ENCODE measurements at regions not wholly inside any gene's neighbourhood (a gene's known extent, or its start where the extent isn't known, plus 50 kb on each side); places are given as distances from the start of the nearest gene placed in this dataset.

DNA sequence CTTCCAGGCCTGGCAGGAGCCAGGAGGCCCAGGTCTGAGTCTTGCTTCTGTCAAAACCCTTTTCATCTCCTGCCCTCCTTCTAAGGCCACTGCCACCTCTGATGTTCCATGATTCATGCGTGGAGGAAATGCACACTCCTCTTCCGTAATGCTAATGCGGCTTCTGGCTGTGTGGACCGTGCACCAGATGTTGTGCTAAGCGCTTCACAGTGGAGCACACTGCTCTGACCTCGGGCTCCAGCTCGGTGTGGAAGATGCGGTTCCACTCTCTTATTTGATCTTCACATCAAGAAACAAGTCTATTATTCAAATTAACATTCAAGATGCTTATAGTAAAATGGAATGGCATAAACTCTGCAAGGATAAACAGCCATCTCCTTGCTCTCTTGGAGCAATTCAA is 629.2 kb downstream of the UQCRFS1 start:
- Histone ChIP-seq H3K4me3 (no peak overlapping the region), H3K36me3 (ENCODE audit: control insufficient read depth in 2 of 2, insufficient read depth in 2 of 2, low read length in 1 of 2) (no peaks in the 10 kb centered on the region), H4K20me1 (ENCODE audit: control insufficient read depth, insufficient read depth) (no peaks in the 10 kb centered on the region), H3K79me2 (ENCODE audit: control insufficient read depth, insufficient read depth, low read length) (no peaks in the 10 kb centered on the region), H3K4me1 (ENCODE audit: control insufficient read depth, insufficient read depth, low read length) (no peaks in the 10 kb centered on the region), H2AFZ (ENCODE audit: control insufficient read depth, low read depth, low read length) (no peak overlapping the region), H3K27me3 (replicated peaks in 1 of 2; ENCODE audit: control insufficient read depth in 2 of 2, insufficient read depth in 2 of 2, low read length in 1 of 2) (no peaks in the 10 kb centered on the region), H3K27ac (ENCODE audit: control insufficient read depth, insufficient read depth) (no peak overlapping the region), H3K4me2 (ENCODE audit: control insufficient read depth, insufficient read depth) (no peak overlapping the region), H3K9ac (ENCODE audit: control insufficient read depth, insufficient read depth, low read length) (no peak overlapping the region), H3K9me3 (replicated peaks; ENCODE audit: control insufficient read depth, insufficient read depth, low read length) (no peaks in the 10 kb centered on the region; the same call in 2 of the 3 replicates)
- 41% methylated on average over 8 of the region's 8 CpGs for WGBS (ENCODE audit: insufficient coverage, insufficient replicate concordance, low lambda C conversion rate, missing lambda C conversion rate)
- ATAC-seq (no peak), FAIRE-seq (no peak), DNase-seq (ENCODE audit: low read depth, low spot score) (no peak)
- no TSS peak for BruUV-seq (replicated peaks)
- CTCF ChIA-PET = interaction anchor here (1.0 kb wide), 1 partner anchor 12 kb away, joined by 3 read pairs; no protein-coding TSS in a partner anchor
- POLR2A ChIA-PET = interaction anchor here (1.1 kb wide), 1 partner anchor 64 kb away, joined by 3 read pairs; no protein-coding TSS in a partner anchor
- SMC1A ChIA-PET (ENCODE audit: uncharacterized antibody, unreplicated experiment) = interaction anchor here (0.8 kb wide), 1 partner anchor 43 kb away, joined by 3 read pairs; no protein-coding TSS in a partner anchor
- TF ChIP-seq KLF5 (IDR thresholded peaks at IDR 0.05; ENCODE audit: partially characterized antibody) = no peak
- no peak for TF ChIP-seq EED (IDR thresholded peaks at IDR 0.05; ENCODE audit: low read depth)
- TF ChIP-seq, protein P1, sequence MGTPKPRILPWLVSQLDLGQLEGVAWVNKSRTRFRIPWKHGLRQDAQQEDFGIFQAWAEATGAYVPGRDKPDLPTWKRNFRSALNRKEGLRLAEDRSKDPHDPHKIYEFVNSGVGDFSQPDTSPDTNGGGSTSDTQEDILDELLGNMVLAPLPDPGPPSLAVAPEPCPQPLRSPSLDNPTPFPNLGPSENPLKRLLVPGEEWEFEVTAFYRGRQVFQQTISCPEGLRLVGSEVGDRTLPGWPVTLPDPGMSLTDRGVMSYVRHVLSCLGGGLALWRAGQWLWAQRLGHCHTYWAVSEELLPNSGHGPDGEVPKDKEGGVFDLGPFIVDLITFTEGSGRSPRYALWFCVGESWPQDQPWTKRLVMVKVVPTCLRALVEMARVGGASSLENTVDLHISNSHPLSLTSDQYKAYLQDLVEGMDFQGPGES (IDR thresholded peaks at IDR 0.05) = no peak
- no peak for TF ChIP-seq FOXK2 (IDR thresholded peaks at IDR 0.05)
- TF ChIP-seq, protein P2, sequence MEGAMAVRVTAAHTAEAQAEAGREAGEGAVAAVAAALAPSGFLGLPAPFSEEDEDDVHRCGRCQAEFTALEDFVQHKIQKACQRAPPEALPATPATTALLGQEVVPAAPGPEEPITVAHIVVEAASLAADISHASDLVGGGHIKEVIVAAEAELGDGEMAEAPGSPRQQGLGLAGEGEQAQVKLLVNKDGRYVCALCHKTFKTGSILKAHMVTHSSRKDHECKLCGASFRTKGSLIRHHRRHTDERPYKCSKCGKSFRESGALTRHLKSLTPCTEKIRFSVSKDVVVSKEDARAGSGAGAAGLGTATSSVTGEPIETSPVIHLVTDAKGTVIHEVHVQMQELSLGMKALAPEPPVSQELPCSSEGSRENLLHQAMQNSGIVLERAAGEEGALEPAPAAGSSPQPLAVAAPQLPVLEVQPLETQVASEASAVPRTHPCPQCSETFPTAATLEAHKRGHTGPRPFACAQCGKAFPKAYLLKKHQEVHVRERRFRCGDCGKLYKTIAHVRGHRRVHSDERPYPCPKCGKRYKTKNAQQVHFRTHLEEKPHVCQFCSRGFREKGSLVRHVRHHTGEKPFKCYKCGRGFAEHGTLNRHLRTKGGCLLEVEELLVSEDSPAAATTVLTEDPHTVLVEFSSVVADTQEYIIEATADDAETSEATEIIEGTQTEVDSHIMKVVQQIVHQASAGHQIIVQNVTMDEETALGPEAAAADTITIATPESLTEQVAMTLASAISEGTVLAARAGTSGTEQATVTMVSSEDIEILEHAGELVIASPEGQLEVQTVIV (IDR thresholded peaks at IDR 0.05; ENCODE audit: borderline replicate concordance, partially characterized antibody) = no peak
- TF ChIP-seq, protein P3, sequence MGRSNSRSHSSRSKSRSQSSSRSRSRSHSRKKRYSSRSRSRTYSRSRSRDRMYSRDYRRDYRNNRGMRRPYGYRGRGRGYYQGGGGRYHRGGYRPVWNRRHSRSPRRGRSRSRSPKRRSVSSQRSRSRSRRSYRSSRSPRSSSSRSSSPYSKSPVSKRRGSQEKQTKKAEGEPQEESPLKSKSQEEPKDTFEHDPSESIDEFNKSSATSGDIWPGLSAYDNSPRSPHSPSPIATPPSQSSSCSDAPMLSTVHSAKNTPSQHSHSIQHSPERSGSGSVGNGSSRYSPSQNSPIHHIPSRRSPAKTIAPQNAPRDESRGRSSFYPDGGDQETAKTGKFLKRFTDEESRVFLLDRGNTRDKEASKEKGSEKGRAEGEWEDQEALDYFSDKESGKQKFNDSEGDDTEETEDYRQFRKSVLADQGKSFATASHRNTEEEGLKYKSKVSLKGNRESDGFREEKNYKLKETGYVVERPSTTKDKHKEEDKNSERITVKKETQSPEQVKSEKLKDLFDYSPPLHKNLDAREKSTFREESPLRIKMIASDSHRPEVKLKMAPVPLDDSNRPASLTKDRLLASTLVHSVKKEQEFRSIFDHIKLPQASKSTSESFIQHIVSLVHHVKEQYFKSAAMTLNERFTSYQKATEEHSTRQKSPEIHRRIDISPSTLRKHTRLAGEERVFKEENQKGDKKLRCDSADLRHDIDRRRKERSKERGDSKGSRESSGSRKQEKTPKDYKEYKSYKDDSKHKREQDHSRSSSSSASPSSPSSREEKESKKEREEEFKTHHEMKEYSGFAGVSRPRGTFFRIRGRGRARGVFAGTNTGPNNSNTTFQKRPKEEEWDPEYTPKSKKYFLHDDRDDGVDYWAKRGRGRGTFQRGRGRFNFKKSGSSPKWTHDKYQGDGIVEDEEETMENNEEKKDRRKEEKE (IDR thresholded peaks at IDR 0.05) = no peak
- no peak for TF ChIP-seq NFIC (IDR thresholded peaks at IDR 0.05; ENCODE audit: low read depth, low read length)
- TF ChIP-seq ASH2L (IDR thresholded peaks at IDR 0.05; ENCODE audit: borderline replicate concordance, low read depth) = no peak
- TF ChIP-seq TAF1 (IDR thresholded peaks at IDR 0.05; ENCODE audit: borderline replicate concordance, low read depth, low read length) = no peak
- no peak for TF ChIP-seq LARP7 (IDR thresholded peaks at IDR 0.05)
- TF ChIP-seq FOS (IDR thresholded peaks at IDR 0.05; ENCODE audit: borderline replicate concordance, extremely low read depth, insufficient read length) = no peak
- no peak for TF ChIP-seq SP1 (IDR thresholded peaks at IDR 0.05; ENCODE audit: low read depth, low read length)
- RAD21 ChIA-PET (ENCODE audit: unreplicated experiment) = interaction anchor here (1.1 kb wide), 1 partner anchor 39 kb away, joined by 3 read pairs; no protein-coding TSS in a partner anchor
- in situ Hi-C loops (cut with MboI) = no loop called here
- intact Hi-C loops (cut with micrococcal nuclease; ENCODE audit: unreplicated experiment) = no loop called here
